Kidney epithelial cell (primary cell): ENCODE measurements at regions not wholly inside any gene's neighbourhood (a gene's known extent, or its start where the extent isn't known, plus 50 kb on each side); places are given as distances from the start of the nearest gene placed in this dataset.

Experiments
- DNase-seq: peaks from one replicate; pipeline ENCODE4 v3.0.0-alpha.2; 2010; ENCODE audit warnings: low read depth
- H3K27me3 ChIP-seq: 2 replicates; pipeline ENCODE4 v1.6.0; 2011; ENCODE audit warnings: low read length; ENCODE audit not compliant: control insufficient read depth, insufficient read depth
- H3K36me3 ChIP-seq: 2 replicates; pipeline ENCODE4 v1.5.1; 2011; ENCODE audit warnings: low read length; ENCODE audit not compliant: control insufficient read depth, insufficient read depth
- H3K4me3 ChIP-seq: 2 replicates; pipeline ENCODE4 v1.5.1; 2011; ENCODE audit warnings: low read depth, mild to moderate bottlenecking, control low read depth, low read length
- TF ChIP-seq, protein P1 (sequence below): IDR thresholded peaks from 2 replicates; pipeline ENCODE4 v1.5.1; 2011; ENCODE audit warnings: mild to moderate bottlenecking, moderate library complexity, low read length, control low read depth, inconsistent platforms; ENCODE audit not compliant: insufficient read depth, poor library complexity, severe bottlenecking

- no peak overlapping the region for H3K4me3 ChIP-seq
- H3K36me3 ChIP-seq: no peaks in the 10 kb centered on the region
- DNase-seq: no peak
- no peaks in the 10 kb centered on the region for H3K27me3 ChIP-seq
- TF ChIP-seq, protein P1, sequence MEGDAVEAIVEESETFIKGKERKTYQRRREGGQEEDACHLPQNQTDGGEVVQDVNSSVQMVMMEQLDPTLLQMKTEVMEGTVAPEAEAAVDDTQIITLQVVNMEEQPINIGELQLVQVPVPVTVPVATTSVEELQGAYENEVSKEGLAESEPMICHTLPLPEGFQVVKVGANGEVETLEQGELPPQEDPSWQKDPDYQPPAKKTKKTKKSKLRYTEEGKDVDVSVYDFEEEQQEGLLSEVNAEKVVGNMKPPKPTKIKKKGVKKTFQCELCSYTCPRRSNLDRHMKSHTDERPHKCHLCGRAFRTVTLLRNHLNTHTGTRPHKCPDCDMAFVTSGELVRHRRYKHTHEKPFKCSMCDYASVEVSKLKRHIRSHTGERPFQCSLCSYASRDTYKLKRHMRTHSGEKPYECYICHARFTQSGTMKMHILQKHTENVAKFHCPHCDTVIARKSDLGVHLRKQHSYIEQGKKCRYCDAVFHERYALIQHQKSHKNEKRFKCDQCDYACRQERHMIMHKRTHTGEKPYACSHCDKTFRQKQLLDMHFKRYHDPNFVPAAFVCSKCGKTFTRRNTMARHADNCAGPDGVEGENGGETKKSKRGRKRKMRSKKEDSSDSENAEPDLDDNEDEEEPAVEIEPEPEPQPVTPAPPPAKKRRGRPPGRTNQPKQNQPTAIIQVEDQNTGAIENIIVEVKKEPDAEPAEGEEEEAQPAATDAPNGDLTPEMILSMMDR: no peak
These were observed 753.3 kb downstream of the IRX1 start for GRCh38 chr5:4348919-4349318.

- TF ChIP-seq, protein P1: no peak
- H3K4me3 ChIP-seq: no peak overlapping the region
- H3K36me3 ChIP-seq: no peaks in the 10 kb centered on the region
- no peak for DNase-seq
- no peaks in the 10 kb centered on the region for H3K27me3 ChIP-seq
These were observed 760.6 kb downstream of the IRX1 start for GRCh38 chr5:4356201-4356600.

- no peak for DNase-seq
- H3K27me3 ChIP-seq: no peaks in the 10 kb centered on the region
- H3K36me3 ChIP-seq: no peaks in the 10 kb centered on the region
- TF ChIP-seq, protein P1: no peak
- no peak overlapping the region for H3K4me3 ChIP-seq
These were observed 764.2 kb downstream of the IRX1 start for GRCh38 chr5:4359847-4360246.

- no peak for DNase-seq
- H3K27me3 ChIP-seq: no peaks in the 10 kb centered on the region
- H3K4me3 ChIP-seq: no peak overlapping the region
- TF ChIP-seq, protein P1: no peak
- no peaks in the 10 kb centered on the region for H3K36me3 ChIP-seq
These were observed 766.1 kb downstream of the IRX1 start for GRCh38 chr5:4361753-4362152.

GRCh38 chr5:4362411-4362810 lies 766.8 kb downstream of the IRX1 start:
- DNase-seq: no peak
- H3K27me3 ChIP-seq: no peaks in the 10 kb centered on the region
- no peaks in the 10 kb centered on the region for H3K36me3 ChIP-seq
- no peak overlapping the region for H3K4me3 ChIP-seq
- TF ChIP-seq, protein P1: no peak

- TF ChIP-seq, protein P1: no peak
- Histone ChIP-seq H3K4me3 (no peak overlapping the region), H3K27me3 (no peaks in the 10 kb centered on the region), H3K36me3 (no peaks in the 10 kb centered on the region)
- no peak for DNase-seq
These were observed 767.4 kb downstream of the IRX1 start for GRCh38 chr5:4363045-4363444.
